ENCODE measurements at regions not wholly inside any gene's neighbourhood (a gene's known extent, or its start where the extent isn't known, plus 50 kb on each side); places are given as distances from the start of the nearest gene placed in this dataset.

- Histone ChIP-seq H3K9ac (ENCODE audit: low read length) (no peak overlapping the region), H3K27ac (ENCODE audit: low read depth, low read length) (no peak overlapping the region), H4K20me1 (ENCODE audit: low read depth, low read length) (no peaks in the 10 kb centered on the region), H3K27me3 (ENCODE audit: low read length) (no peaks in the 10 kb centered on the region), H3K79me2 (ENCODE audit: insufficient read depth, low read length) (no peaks in the 10 kb centered on the region), H3F3A (ENCODE audit: insufficient read depth) (no peaks in the 10 kb centered on the region), H3K4me2 (ENCODE audit: low read depth, low read length, poor library complexity, severe bottlenecking) (no peak overlapping the region), H3K36me3 (ENCODE audit: low read length) (no peaks in the 10 kb centered on the region), H3K9me2 (replicated peaks; ENCODE audit: insufficient read depth, low read length) (no peaks in the 10 kb centered on the region), H3K9me3 (ENCODE audit: insufficient read depth, low read length) (no peaks in the 10 kb centered on the region), H2AFZ (ENCODE audit: low read depth, low read length, severe bottlenecking) (no peak overlapping the region), H3K4me3 (ENCODE audit: insufficient read depth, low read length, poor library complexity, severe bottlenecking) (no peak overlapping the region)
- no peak for TF ChIP-seq EZH2phosphoT487 (conservative IDR thresholded peaks at IDR 0.05; ENCODE audit: low read length)
- TF ChIP-seq CTCF (IDR thresholded peaks at IDR 0.05; ENCODE audit: insufficient read depth, low read length, poor library complexity, severe bottlenecking): no peak
Observed at GRCh38 chr2:16085073-16085472, 144.7 kb downstream of the MYCN start.

GRCh38 chr2:16084274-16084673, 143.9 kb downstream of the MYCN start:
- Histone ChIP-seq H3K4me2 (ENCODE audit: low read depth, low read length, poor library complexity, severe bottlenecking) (no peak overlapping the region), H3K36me3 (ENCODE audit: low read length) (no peaks in the 10 kb centered on the region), H3K27me3 (ENCODE audit: low read length) (no peaks in the 10 kb centered on the region), H3K27ac (ENCODE audit: low read depth, low read length) (no peak overlapping the region), H3K4me3 (ENCODE audit: insufficient read depth, low read length, poor library complexity, severe bottlenecking) (no peak overlapping the region), H3F3A (ENCODE audit: insufficient read depth) (no peaks in the 10 kb centered on the region), H2AFZ (ENCODE audit: low read depth, low read length, severe bottlenecking) (no peak overlapping the region), H3K9me2 (replicated peaks; ENCODE audit: insufficient read depth, low read length) (no peaks in the 10 kb centered on the region), H3K9me3 (ENCODE audit: insufficient read depth, low read length) (no peaks in the 10 kb centered on the region), H4K20me1 (ENCODE audit: low read depth, low read length) (no peaks in the 10 kb centered on the region), H3K9ac (ENCODE audit: low read length) (no peak overlapping the region), H3K79me2 (ENCODE audit: insufficient read depth, low read length) (no peaks in the 10 kb centered on the region)
- TF ChIP-seq EZH2phosphoT487 (conservative IDR thresholded peaks at IDR 0.05; ENCODE audit: low read length): no peak
- TF ChIP-seq CTCF (IDR thresholded peaks at IDR 0.05; ENCODE audit: insufficient read depth, low read length, poor library complexity, severe bottlenecking): no peak

- Histone ChIP-seq H2AFZ (ENCODE audit: low read depth, low read length, severe bottlenecking) (no peak overlapping the region), H3K4me2 (ENCODE audit: low read depth, low read length, poor library complexity, severe bottlenecking) (no peak overlapping the region), H3K9me2 (replicated peaks; ENCODE audit: insufficient read depth, low read length) (no peaks in the 10 kb centered on the region), H4K20me1 (ENCODE audit: low read depth, low read length) (no peaks in the 10 kb centered on the region), H3K4me3 (ENCODE audit: insufficient read depth, low read length, poor library complexity, severe bottlenecking) (no peak overlapping the region), H3K36me3 (ENCODE audit: low read length) (no peaks in the 10 kb centered on the region), H3K27ac (ENCODE audit: low read depth, low read length) (no peak overlapping the region), H3K27me3 (ENCODE audit: low read length) (no peaks in the 10 kb centered on the region), H3K79me2 (ENCODE audit: insufficient read depth, low read length) (no peaks in the 10 kb centered on the region), H3K9ac (ENCODE audit: low read length) (no peak overlapping the region), H3F3A (ENCODE audit: insufficient read depth) (no peaks in the 10 kb centered on the region), H3K9me3 (ENCODE audit: insufficient read depth, low read length) (no peaks in the 10 kb centered on the region)
- no peak for TF ChIP-seq CTCF (IDR thresholded peaks at IDR 0.05; ENCODE audit: insufficient read depth, low read length, poor library complexity, severe bottlenecking)
- TF ChIP-seq EZH2phosphoT487 (conservative IDR thresholded peaks at IDR 0.05; ENCODE audit: low read length): no peak
Observed at GRCh38 chr2:16082276-16082675, 141.9 kb downstream of the MYCN start.
